Smooth muscle cell (in vitro differentiated cells): ENCODE measurements at regions not wholly inside any gene's neighbourhood (a gene's known extent, or its start where the extent isn't known, plus 50 kb on each side); places are given as distances from the start of the nearest gene placed in this dataset.

Experiments used
- DNase-seq: peaks from one replicate; lab custom pipeline; 2025; ENCODE audit not compliant: unreplicated experiment; lab: John Stamatoyannopoulos, UW
- H2AFZ ChIP-seq: fragments of 200-600 bp; sonication (generic); 2 replicates; pipeline ENCODE4 v1.6.0; 2016; ENCODE audit warnings: antibody characterized with exemption, low read depth, mild to moderate bottlenecking
- H3F3A ChIP-seq: fragments of 200-600 bp; sonication (generic); 2 replicates; pipeline ENCODE4 v1.6.0; 2017; ENCODE audit warnings: antibody characterized with exemption, low read depth
- H3K27ac ChIP-seq: fragments of 200-600 bp; sonication (generic); 2 replicates; pipeline ENCODE4 v1.5.1; 2016; ENCODE audit warnings: low read depth, mild to moderate bottlenecking
- H3K27me3 ChIP-seq: fragments of 200-600 bp; sonication (generic); 2 replicates; pipeline ENCODE4 v1.6.1; 2016; ENCODE audit warnings: low read depth, mild to moderate bottlenecking
- H3K36me3 ChIP-seq: fragments of 200-600 bp; sonication (generic); 2 replicates; pipeline ENCODE4 v1.5.1; 2016; ENCODE audit warnings: low read depth
- H3K4me1 ChIP-seq: fragments of 200-600 bp; sonication (generic); 2 replicates; pipeline ENCODE4 v1.5.1; 2016; ENCODE audit warnings: low read depth
- H3K4me2 ChIP-seq: fragments of 200-600 bp; sonication (generic); 2 replicates; pipeline ENCODE4 v1.6.0; 2016; ENCODE audit warnings: mild to moderate bottlenecking
- H3K4me3 ChIP-seq: fragments of 200-600 bp; sonication (generic); 2 replicates; pipeline ENCODE4 v1.5.1; 2016; ENCODE audit warnings: mild to moderate bottlenecking
- H3K79me2 ChIP-seq: fragments of 200-600 bp; sonication (generic); 2 replicates; pipeline ENCODE4 v1.6.0; 2016; ENCODE audit warnings: low read depth, mild to moderate bottlenecking
- H3K9ac ChIP-seq: fragments of 200-600 bp; sonication (generic); 2 replicates; pipeline ENCODE4 v1.6.0; 2016; ENCODE audit warnings: low read depth
- H3K9me3 ChIP-seq: fragments of 200-600 bp; sonication (generic); replicated peaks from 2 replicates; pipeline ENCODE4 v1.5.1; 2016; ENCODE audit warnings: low read depth
- H4K20me1 ChIP-seq: fragments of 200-600 bp; sonication (generic); 2 replicates; pipeline ENCODE4 v1.6.0; 2016; ENCODE audit warnings: low read depth
- WGBS: methylation state at CpG from one replicate; pipeline ENCODE4 v1.1.7; 2016; ENCODE audit warnings: low lambda C conversion rate; 5-methylcytosine and 5-hydroxymethylcytosine counted together
- TF ChIP-seq, protein P1 (sequence below): fragments of 200-600 bp; sonication (generic); IDR thresholded peaks from 2 replicates; pipeline ENCODE4 v1.5.1; 2017; ENCODE audit warnings: borderline replicate concordance, mild to moderate bottlenecking, antibody characterized with exemption; ENCODE audit not compliant: insufficient read depth, poor library complexity, severe bottlenecking

DNA sequence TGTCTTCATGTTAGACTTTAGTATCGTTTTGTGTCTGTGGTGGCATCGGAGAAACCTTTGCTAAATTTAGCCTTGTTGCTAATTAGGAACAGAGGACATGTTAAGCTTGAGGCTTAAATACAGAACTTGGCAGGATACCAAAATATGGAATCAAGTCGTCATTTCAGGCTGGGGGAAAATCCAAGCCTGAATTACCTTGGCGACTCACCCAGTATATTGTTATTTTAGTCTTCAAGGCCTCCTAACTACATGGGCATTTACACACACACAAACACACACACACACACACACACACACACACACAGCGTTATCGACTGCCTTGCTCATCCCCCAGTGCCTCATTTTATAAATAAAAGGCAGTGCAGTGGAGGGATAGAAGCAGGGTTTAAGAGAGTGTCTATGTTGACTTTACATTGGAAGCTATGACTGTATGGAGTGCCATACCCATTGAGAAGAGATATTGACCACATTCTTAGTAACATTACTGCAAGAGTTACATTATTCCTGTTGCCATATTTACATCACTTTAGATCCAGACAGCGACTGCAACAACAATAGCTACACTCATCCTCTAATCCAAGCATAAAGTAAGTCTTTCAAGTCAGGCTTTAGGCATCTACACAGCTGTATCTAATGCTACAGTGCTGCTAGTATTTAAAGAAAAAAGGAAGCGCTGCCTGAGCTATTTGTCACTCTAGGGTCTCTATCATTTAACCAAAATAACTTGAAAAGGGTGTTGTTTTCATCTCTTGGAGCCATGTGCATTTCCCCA, 210.8 kb upstream of the SEMA6D start:
- Histone ChIP-seq H3K27me3 (no peaks in the 10 kb centered on the region), H3K36me3 (no peaks in the 10 kb centered on the region), H3K9me3 (no peaks in the 10 kb centered on the region), H3K9ac (peak overlapping the region; percentile 43), H3F3A (peaks cover 12% of the 10 kb centered on the region), H3K79me2 (no peaks in the 10 kb centered on the region), H3K27ac (peak overlapping the region; percentile 90), H3K4me2 (peak overlapping the region; percentile 75), H2AFZ (peak overlapping the region; percentile 6), H4K20me1 (no peaks in the 10 kb centered on the region), H3K4me1 (peaks cover 14% of the 10 kb centered on the region), H3K4me3 (no peak overlapping the region)
- TF ChIP-seq, protein P1, sequence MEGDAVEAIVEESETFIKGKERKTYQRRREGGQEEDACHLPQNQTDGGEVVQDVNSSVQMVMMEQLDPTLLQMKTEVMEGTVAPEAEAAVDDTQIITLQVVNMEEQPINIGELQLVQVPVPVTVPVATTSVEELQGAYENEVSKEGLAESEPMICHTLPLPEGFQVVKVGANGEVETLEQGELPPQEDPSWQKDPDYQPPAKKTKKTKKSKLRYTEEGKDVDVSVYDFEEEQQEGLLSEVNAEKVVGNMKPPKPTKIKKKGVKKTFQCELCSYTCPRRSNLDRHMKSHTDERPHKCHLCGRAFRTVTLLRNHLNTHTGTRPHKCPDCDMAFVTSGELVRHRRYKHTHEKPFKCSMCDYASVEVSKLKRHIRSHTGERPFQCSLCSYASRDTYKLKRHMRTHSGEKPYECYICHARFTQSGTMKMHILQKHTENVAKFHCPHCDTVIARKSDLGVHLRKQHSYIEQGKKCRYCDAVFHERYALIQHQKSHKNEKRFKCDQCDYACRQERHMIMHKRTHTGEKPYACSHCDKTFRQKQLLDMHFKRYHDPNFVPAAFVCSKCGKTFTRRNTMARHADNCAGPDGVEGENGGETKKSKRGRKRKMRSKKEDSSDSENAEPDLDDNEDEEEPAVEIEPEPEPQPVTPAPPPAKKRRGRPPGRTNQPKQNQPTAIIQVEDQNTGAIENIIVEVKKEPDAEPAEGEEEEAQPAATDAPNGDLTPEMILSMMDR: no peak
- DNase-seq: no peak
- 11% methylated on average over 8 of the region's 8 CpGs for WGBS

DNA sequence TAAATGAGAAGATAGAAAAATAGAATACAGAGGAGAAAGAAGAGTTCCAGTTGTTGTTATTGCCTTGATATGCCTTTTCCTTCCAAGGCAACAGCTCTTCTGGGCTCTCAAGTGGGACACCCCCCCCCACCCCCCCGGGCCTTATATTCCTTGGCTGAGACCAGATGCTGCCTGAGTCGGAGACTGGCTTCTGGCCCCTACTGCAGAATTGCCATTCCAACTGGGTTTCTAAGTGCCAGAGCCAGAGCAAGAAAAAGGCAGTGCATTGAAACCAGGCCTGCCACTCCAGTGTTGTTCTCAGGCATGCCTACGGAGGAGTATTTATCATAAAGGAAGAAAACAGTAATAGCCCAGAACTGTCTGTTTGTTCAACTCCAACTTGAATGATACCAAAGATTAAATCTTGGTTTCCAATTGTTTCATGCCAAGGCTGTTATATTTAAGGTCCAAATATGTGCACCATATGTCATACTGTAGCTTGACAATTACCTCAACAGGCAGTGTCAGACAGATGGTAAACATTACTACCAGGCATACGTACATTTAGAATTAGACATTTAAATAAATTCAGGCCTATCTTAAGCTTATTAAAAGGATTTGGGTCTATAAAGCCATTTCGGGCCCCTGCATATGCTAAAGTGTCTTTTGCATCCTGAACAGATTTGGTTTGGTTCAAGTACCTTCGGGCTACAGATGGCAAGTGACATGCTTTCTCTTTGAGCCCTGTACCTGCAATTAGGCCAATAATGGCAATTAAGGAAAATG, 209.9 kb upstream of the SEMA6D start:
- Histone ChIP-seq H2AFZ (no peak overlapping the region), H3K27me3 (no peaks in the 10 kb centered on the region), H3K36me3 (no peaks in the 10 kb centered on the region), H3F3A (peaks cover 12% of the 10 kb centered on the region), H3K79me2 (no peaks in the 10 kb centered on the region), H3K4me2 (peak overlapping the region; percentile 75), H4K20me1 (no peaks in the 10 kb centered on the region), H3K4me1 (peaks cover 14% of the 10 kb centered on the region), H3K27ac (peak overlapping the region; percentile 90), H3K9me3 (no peaks in the 10 kb centered on the region), H3K9ac (peak overlapping the region; percentile 14), H3K4me3 (no peak overlapping the region)
- 84% methylated on average over 6 of the region's 6 CpGs for WGBS
- DNase-seq: no peak
- TF ChIP-seq, protein P1: no peak

DNA sequence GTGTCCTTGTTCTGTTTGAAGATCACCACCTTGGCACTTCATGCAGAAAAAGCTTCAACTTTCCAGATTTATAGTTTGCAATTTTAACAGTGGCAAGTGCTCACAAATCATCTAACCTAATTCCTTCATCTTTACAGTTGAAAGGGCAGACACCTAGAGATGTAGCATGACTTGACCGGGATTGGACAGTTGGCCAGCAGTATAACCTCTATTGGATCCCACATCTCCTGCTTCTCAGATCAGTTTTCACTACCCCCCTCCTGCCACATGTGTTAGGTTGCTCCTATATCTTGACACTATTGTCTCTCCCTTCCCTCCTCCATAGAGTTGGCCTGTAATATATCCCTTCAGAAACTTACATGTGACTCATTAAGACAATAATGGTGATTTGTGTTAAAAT, 206.0 kb upstream of the SEMA6D start:
- H3K4me2 ChIP-seq: no peak overlapping the region
- no peaks in the 10 kb centered on the region for H3K27me3 ChIP-seq
- H2AFZ ChIP-seq: no peak overlapping the region
- no peaks in the 10 kb centered on the region for H3K9me3 ChIP-seq
- WGBS: 96% methylated on average over 1 of the region's 1 CpG
- no peaks in the 10 kb centered on the region for H3K79me2 ChIP-seq
- H3K27ac ChIP-seq: no peak overlapping the region
- no peak overlapping the region for H3K9ac ChIP-seq
- H3K4me1 ChIP-seq: peaks cover 10% of the 10 kb centered on the region
- no peak for DNase-seq
- TF ChIP-seq, protein P1: no peak
- H3F3A ChIP-seq: peaks cover 6% of the 10 kb centered on the region
- no peak overlapping the region for H3K4me3 ChIP-seq
- no peaks in the 10 kb centered on the region for H4K20me1 ChIP-seq
- no peaks in the 10 kb centered on the region for H3K36me3 ChIP-seq
